ENCODE measurements at regions not wholly inside any gene's neighbourhood (a gene's known extent, or its start where the extent isn't known, plus 50 kb on each side); places are given as distances from the start of the nearest gene placed in this dataset.

DNA sequence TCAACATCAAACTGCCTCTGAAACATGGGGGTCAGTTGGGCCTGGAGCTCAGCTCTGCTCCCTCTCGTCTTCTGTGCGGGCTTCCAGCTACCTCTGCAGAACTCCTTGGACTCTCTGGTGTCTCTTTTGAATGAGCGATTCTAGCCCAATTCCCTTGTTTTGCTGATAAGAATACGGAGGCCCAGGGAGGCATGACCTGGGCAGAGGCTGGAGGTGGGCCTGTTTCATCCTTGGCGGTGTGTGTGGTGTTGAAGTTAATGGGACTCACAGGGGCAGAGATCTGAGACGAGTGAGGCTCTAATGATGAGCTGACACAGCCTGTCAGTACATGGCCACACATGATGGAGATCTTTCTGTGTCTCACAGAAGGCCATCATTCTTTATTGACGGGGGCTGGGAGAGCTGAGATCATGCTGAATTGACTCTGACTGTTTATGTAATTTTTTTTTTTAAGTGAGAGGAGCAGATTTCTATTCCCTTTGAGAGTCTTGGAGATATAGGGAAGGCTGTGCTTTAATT is 134.5 kb downstream of the URB2 start:
- Mint-ChIP-seq H3K27ac (peak overlapping the region; percentile 21), H3K4me3 (ENCODE audit: low read depth) (no peak overlapping the region), H3K4me1 (ENCODE audit: low read depth) (no peaks in the 10 kb centered on the region), H3K27me3 (peaks cover 5% of the 10 kb centered on the region), H3K36me3 (ENCODE audit: insufficient read depth) (no peaks in the 10 kb centered on the region), H3K9me3 (ENCODE audit: low read depth) (no peaks in the 10 kb centered on the region)
- no peak for DNase-seq (ENCODE audit: low spot score, unreplicated experiment)
- TF ChIP-seq, protein P1, sequence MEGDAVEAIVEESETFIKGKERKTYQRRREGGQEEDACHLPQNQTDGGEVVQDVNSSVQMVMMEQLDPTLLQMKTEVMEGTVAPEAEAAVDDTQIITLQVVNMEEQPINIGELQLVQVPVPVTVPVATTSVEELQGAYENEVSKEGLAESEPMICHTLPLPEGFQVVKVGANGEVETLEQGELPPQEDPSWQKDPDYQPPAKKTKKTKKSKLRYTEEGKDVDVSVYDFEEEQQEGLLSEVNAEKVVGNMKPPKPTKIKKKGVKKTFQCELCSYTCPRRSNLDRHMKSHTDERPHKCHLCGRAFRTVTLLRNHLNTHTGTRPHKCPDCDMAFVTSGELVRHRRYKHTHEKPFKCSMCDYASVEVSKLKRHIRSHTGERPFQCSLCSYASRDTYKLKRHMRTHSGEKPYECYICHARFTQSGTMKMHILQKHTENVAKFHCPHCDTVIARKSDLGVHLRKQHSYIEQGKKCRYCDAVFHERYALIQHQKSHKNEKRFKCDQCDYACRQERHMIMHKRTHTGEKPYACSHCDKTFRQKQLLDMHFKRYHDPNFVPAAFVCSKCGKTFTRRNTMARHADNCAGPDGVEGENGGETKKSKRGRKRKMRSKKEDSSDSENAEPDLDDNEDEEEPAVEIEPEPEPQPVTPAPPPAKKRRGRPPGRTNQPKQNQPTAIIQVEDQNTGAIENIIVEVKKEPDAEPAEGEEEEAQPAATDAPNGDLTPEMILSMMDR (IDR thresholded peaks at IDR 0.05; ENCODE audit: unreplicated experiment) = no peak

DNA sequence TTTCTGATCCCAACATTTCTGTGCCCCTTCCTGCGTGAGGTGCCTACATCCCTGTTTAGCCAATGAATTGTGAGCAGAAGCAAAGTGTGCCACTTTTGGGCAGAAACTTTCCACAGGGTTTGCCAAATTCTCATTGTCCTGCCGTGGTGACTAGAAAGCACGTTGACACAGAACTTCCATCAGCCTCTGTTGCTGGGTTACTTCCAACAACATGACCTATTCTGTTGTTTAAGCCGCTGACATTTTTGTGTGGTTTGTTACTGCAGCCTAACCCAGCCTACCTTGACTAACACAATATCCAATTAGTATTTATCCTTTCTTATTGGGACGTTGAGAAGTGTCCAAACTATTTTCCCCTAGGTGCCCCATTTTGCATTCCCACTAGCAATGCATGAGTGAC is 136.8 kb downstream of the URB2 start:
- H3K4me1 Mint-ChIP-seq (ENCODE audit: low read depth) = no peaks in the 10 kb centered on the region
- no peaks in the 10 kb centered on the region for H3K36me3 Mint-ChIP-seq (ENCODE audit: insufficient read depth)
- TF ChIP-seq, protein P1 (IDR thresholded peaks at IDR 0.05; ENCODE audit: unreplicated experiment) = no peak
- no peak overlapping the region for H3K4me3 Mint-ChIP-seq (ENCODE audit: low read depth)
- no peaks in the 10 kb centered on the region for H3K9me3 Mint-ChIP-seq (ENCODE audit: low read depth)
- DNase-seq (ENCODE audit: low spot score, unreplicated experiment) = no peak
- H3K27me3 Mint-ChIP-seq = peaks cover 5% of the 10 kb centered on the region
- H3K27ac Mint-ChIP-seq = no peak overlapping the region

DNA sequence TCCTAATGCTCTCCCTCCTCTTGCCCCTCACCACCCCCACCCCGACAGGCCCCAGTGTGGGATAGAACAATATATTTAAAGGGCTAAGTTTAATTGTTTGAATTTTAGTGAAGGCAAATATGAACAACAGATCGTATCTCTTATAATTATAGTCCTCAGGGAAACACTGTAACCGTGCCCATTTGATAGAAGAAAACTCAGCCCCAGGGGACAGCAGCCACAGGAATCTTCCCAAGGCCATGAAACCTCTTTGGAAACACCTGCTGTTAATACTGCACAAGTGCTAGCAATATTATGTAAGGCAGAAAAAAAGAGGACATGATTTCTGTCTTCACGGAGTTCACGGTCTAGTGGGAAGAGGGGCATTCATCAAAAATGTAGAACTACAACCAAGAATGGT is 142.2 kb downstream of the URB2 start:
- H3K27me3 Mint-ChIP-seq = peaks cover 12% of the 10 kb centered on the region
- DNase-seq (ENCODE audit: low spot score, unreplicated experiment) = no peak
- H3K9me3 Mint-ChIP-seq (ENCODE audit: low read depth) = no peaks in the 10 kb centered on the region
- H3K27ac Mint-ChIP-seq = no peak overlapping the region
- TF ChIP-seq, protein P1 (IDR thresholded peaks at IDR 0.05; ENCODE audit: unreplicated experiment) = no peak
- H3K36me3 Mint-ChIP-seq (ENCODE audit: insufficient read depth) = no peaks in the 10 kb centered on the region
- no peaks in the 10 kb centered on the region for H3K4me1 Mint-ChIP-seq (ENCODE audit: low read depth)
- no peak overlapping the region for H3K4me3 Mint-ChIP-seq (ENCODE audit: low read depth)

DNA sequence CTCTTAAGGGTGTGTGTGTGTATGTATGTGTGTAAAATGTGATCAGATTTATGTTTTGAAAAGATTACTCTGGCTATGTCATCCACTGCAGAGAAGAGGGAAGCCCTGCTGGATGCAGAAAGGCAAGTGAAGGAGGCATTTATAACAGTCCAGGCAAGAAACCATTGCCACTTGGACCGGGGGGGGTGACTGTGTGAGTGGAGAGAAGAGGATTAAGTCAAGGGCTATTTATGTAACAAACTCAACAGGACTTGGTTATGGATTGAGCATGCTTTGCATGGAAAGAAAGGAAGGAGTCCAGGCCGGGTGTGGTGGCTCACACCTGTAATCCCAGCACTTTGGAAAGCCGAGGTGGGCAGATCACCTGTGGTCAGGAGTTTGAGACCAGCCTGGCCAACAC is 143.0 kb downstream of the URB2 start:
- Mint-ChIP-seq H3K27ac (no peak overlapping the region), H3K27me3 (peaks cover 17% of the 10 kb centered on the region), H3K9me3 (ENCODE audit: low read depth) (no peaks in the 10 kb centered on the region), H3K4me3 (ENCODE audit: low read depth) (no peak overlapping the region), H3K36me3 (ENCODE audit: insufficient read depth) (no peaks in the 10 kb centered on the region), H3K4me1 (ENCODE audit: low read depth) (no peaks in the 10 kb centered on the region)
- DNase-seq (ENCODE audit: low spot score, unreplicated experiment) = no peak
- TF ChIP-seq, protein P1 (IDR thresholded peaks at IDR 0.05; ENCODE audit: unreplicated experiment) = no peak

DNA sequence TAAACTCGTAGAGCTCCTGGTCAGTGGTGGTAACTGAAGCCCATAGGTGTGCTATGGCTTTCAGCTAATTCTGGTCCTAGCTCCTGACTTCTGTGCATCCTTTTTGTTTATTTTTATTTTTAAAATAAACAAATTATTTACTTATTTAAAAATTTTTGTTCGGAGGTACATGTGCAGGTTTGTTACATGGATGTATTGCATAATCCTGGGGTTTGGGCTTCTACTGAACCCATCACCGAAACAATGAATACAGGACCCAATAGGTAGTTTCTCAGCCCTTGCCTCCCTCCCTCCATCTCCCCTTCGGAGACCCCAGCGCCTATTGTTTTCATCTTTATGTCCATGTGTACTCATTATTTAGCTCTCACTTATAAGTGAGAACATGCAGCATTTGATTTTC is 143.8 kb downstream of the URB2 start:
- no peaks in the 10 kb centered on the region for H3K36me3 Mint-ChIP-seq (ENCODE audit: insufficient read depth)
- no peaks in the 10 kb centered on the region for H3K9me3 Mint-ChIP-seq (ENCODE audit: low read depth)
- no peak for DNase-seq (ENCODE audit: low spot score, unreplicated experiment)
- H3K27me3 Mint-ChIP-seq = peaks cover 17% of the 10 kb centered on the region
- H3K27ac Mint-ChIP-seq = no peak overlapping the region
- TF ChIP-seq, protein P1 (IDR thresholded peaks at IDR 0.05; ENCODE audit: unreplicated experiment) = no peak
- no peaks in the 10 kb centered on the region for H3K4me1 Mint-ChIP-seq (ENCODE audit: low read depth)
- H3K4me3 Mint-ChIP-seq (ENCODE audit: low read depth) = no peak overlapping the region
